HCT116 (cell line): ENCODE measurements at regions not wholly inside any gene's neighbourhood (a gene's known extent, or its start where the extent isn't known, plus 50 kb on each side); places are given as distances from the start of the nearest gene placed in this dataset.

Experiments used
- ATAC-seq: fragments of 200-7000 bp; cut with Tn5 transposase; 2 replicates; pipeline ENCODE4 v1.9.1; 2020; ENCODE audit warnings: mild to moderate bottlenecking, moderate library complexity
- BruUV-seq: library from RNA; stranded (reverse); fragments of 400-500 nt; replicated peaks from 2 replicates; lab custom pipeline; 2021; lab: Mats Ljungman, UMichigan
- CTCF ChIA-PET: fragments of 300-600 bp; sonication (Branson Sonifier 250); formaldehyde crosslinking; loops from one replicate; lab custom pipeline; 2021; ENCODE audit warnings: antibody characterized with exemption; lab: Charles Lee
- POLR2A ChIA-PET: fragments of 300-600, 350-600 bp; sonication (Branson Sonifier 250); formaldehyde crosslinking; loops from one replicate; lab custom pipeline; 2021; ENCODE audit warnings: antibody characterized with exemption; lab: Charles Lee
- RAD21 ChIA-PET, 2 experiments: fragments of 300-600 bp; sonication (Branson Sonifier 250); formaldehyde crosslinking; loops; one replicate each; lab custom pipeline; 2023; ENCODE audit warnings: low total read pairs in 2 of 2; ENCODE audit not compliant: uncharacterized antibody in 2 of 2, unreplicated experiment in 2 of 2, low non-redundant PET in 1 of 2; lab: Charles Lee
- DNase-seq: peaks from one replicate; pipeline ENCODE4 v3.0.0-alpha.2; 2010; ENCODE audit warnings: low read depth, low spot score
- H2AFZ ChIP-seq: fragments of 200-600 bp; shearing (Covaris generic), sonication (generic); 2 replicates; pipeline ENCODE4 v1.6.1; 2017; ENCODE audit warnings: low read depth, mixed run types, mixed read lengths, antibody characterized with exemption, low read length; ENCODE audit not compliant: poor library complexity, severe bottlenecking
- H3K27ac ChIP-seq: 2 replicates; pipeline ENCODE4 v1.5.1; 2012; ENCODE audit warnings: low read depth, low read length
- H3K27me3 ChIP-seq: fragments of 200-600 bp; sonication (generic); 2 replicates; pipeline ENCODE4 v1.6.1; 2016; ENCODE audit warnings: mixed run types, low read length, mixed read lengths; ENCODE audit not compliant: insufficient read depth
- H3K36me3 ChIP-seq, 2 experiments: fragments of 200-500 bp in 1 of 2; fragments of 200-600 bp in 1 of 2; sonication (Bioruptor generic) in 1 of 2; sonication (generic) in 1 of 2; 2 replicates each; pipeline versions ENCODE4 v1.5.1 to v1.6.1; 2014 to 2016; ENCODE audit warnings: low read length in 2 of 2, inconsistent platforms in 1 of 2, mixed read lengths in 1 of 2, mixed run types in 1 of 2; ENCODE audit not compliant: insufficient read depth in 2 of 2, control insufficient read depth in 1 of 2
- H3K4me1 ChIP-seq, 2 experiments: fragments of 200-600 bp in 1 of 2; sonication (generic) in 1 of 2; 2 replicates each; pipeline versions ENCODE4 v1.5.1 to v1.6.1; 2012 to 2017; ENCODE audit warnings: low read length in 2 of 2, inconsistent platforms in 1 of 2, mild to moderate bottlenecking in 1 of 2, mixed read lengths in 1 of 2, mixed run types in 1 of 2, moderate library complexity in 1 of 2; ENCODE audit not compliant: insufficient read depth in 2 of 2, control insufficient read depth in 1 of 2
- H3K4me2 ChIP-seq: fragments of 200-600 bp; sonication (generic); 2 replicates; pipeline ENCODE4 v1.6.1; 2017; ENCODE audit warnings: mixed run types, low read length, mixed read lengths
- H3K4me3 ChIP-seq, 2 experiments: fragments of 200-600 bp in 1 of 2; sonication (generic) in 1 of 2; replicated peaks in 1 of 2; 2 replicates each; pipeline ENCODE4 v1.5.1; 2011 to 2016; ENCODE audit warnings: low read length in 2 of 2, control low read depth in 1 of 2, low read depth in 1 of 2, mild to moderate bottlenecking in 1 of 2, mixed read lengths in 1 of 2, mixed run types in 1 of 2
- H3K79me2 ChIP-seq: fragments of 200-600 bp; sonication (generic); 2 replicates; pipeline ENCODE4 v1.6.1; 2017; ENCODE audit warnings: mild to moderate bottlenecking, mixed run types, low read length, moderate library complexity, mixed read lengths; ENCODE audit not compliant: insufficient read depth
- H3K9ac ChIP-seq: fragments of 200-600 bp; sonication (generic); 2 replicates; pipeline ENCODE4 v1.6.1; 2016; ENCODE audit warnings: low read length, mixed read lengths
- H3K9me2 ChIP-seq: fragments of 200-600 bp; sonication (generic), shearing (Covaris generic); 2 replicates; pipeline ENCODE4 v1.6.1; 2017; ENCODE audit warnings: mixed run types, mild to moderate bottlenecking, moderate library complexity; ENCODE audit not compliant: insufficient read depth
- H3K9me3 ChIP-seq, 2 experiments: fragments of 200-500 bp in 1 of 2; fragments of 200-600 bp in 1 of 2; sonication (Bioruptor generic) in 1 of 2; sonication (generic) in 1 of 2; 2 replicates each; pipeline ENCODE4 v1.6.1; 2014 to 2017; ENCODE audit warnings: low read length in 2 of 2, mixed read lengths in 2 of 2, inconsistent platforms in 1 of 2, low read depth in 1 of 2, mild to moderate bottlenecking in 1 of 2, mixed run types in 1 of 2, moderate library complexity in 1 of 2; ENCODE audit not compliant: control insufficient read depth in 1 of 2, insufficient read depth in 1 of 2
- H4K20me1 ChIP-seq: fragments of 200-600 bp; sonication (generic), shearing (Covaris generic); 2 replicates; pipeline ENCODE4 v1.6.1; 2017; ENCODE audit warnings: mixed run types, mild to moderate bottlenecking, moderate library complexity; ENCODE audit not compliant: insufficient read depth
- CEBPB ChIP-seq: IDR thresholded peaks from 2 replicates; pipeline ENCODE4 v1.6.1; 2012; ENCODE audit warnings: low read depth
- EGR1 ChIP-seq: IDR thresholded peaks from 2 replicates; pipeline ENCODE4 v1.6.1; 2012; ENCODE audit warnings: low read depth
- FOSL1 ChIP-seq: IDR thresholded peaks from 2 replicates; pipeline ENCODE4 v1.6.1; 2012; ENCODE audit warnings: low read depth
- JUND ChIP-seq: IDR thresholded peaks from 2 replicates; pipeline ENCODE4 v1.6.1; 2012
- POLR2A ChIP-seq: IDR thresholded peaks from 2 replicates; pipeline ENCODE4 v1.7.0; 2011; ENCODE audit warnings: borderline replicate concordance; ENCODE audit not compliant: insufficient read depth, insufficient read length; ENCODE audit errors: extremely low read depth
- RAD21 ChIP-seq: IDR thresholded peaks from 2 replicates; pipeline ENCODE4 v1.6.1; 2012; ENCODE audit warnings: low read depth, mild to moderate bottlenecking
- SP1 ChIP-seq: IDR thresholded peaks from 2 replicates; pipeline ENCODE4 v1.6.1; 2012; ENCODE audit warnings: low read depth
- SRF ChIP-seq: IDR thresholded peaks from 2 replicates; pipeline ENCODE4 v1.6.1; 2012; ENCODE audit warnings: low read depth
- TCF7L2 ChIP-seq: IDR thresholded peaks from 2 replicates; pipeline ENCODE4 v1.7.0; 2011; ENCODE audit warnings: borderline replicate concordance, inconsistent platforms; ENCODE audit not compliant: insufficient read depth, insufficient read length; ENCODE audit errors: extremely low read depth
- ZFX ChIP-seq: fragments of 450-650 bp; IDR thresholded peaks from 2 replicates; pipeline ENCODE4 v1.6.1; 2017
- ZNF274 ChIP-seq: fragments of 200-500 bp; sonication (Bioruptor generic); IDR thresholded peaks from 2 replicates; pipeline ENCODE4 v1.6.1; 2014; ENCODE audit warnings: mild to moderate bottlenecking, low read depth, low read length, inconsistent platforms
- intact Hi-C: fragments of 100-400 bp; cut with micrococcal nuclease; formaldehyde crosslinking; loops from 2 replicates; pipeline ENCODE4 v1.10.0; 2022
- TF ChIP-seq, protein P1 (sequence below): IDR thresholded peaks from 2 replicates; pipeline ENCODE4 v1.6.1; 2012; ENCODE audit warnings: low read depth

DNA sequence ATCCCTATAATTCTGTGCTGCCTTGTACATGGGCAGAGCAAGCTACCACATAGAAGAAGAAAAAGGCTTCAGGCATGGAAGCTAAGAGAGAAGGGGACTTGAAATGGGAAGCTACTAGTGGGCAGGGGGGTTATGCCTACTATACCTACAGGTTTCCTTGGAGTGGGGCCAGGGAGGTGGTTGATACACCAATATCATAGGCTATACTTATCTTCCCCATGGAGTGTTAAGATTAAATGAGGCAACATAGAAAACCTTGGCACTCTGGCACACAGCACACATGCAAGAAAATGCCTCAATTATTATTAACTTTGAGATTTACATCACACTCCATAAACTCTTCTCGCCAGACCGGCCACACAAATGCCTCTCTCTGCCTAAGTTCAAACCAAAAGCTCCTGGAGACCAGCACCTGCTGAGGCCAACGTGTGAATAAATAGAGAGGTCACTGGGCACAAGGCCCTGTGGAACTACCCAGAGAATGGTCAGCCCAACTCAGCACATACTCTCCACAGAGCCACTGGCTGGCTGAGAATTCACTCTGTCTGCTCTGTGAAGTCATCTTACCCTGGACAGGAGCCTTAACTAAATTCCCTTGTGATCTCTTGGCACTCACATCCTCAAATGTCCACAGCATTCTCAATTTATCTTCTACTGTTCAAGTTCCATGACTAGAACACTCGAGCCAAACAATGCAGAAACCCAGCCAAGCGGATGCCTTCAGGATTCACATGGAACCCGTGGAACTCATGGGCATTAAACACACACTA lies 498.7 kb downstream of the BCL11A start:
- POLR2A ChIA-PET, result no interaction called here
- no peak overlapping the region for H3K4me3 ChIP-seq
- DNase-seq, result no peak

More for the DNA sequence above, 498.7 kb downstream of the BCL11A start:
- H3K9ac ChIP-seq, result no peak overlapping the region
- H4K20me1 ChIP-seq, result no peaks in the 10 kb centered on the region
- intact Hi-C loops, result no loop called here
- no peaks in the 10 kb centered on the region for H3K36me3 ChIP-seq
- ChIA-PET CTCF (no interaction called here), RAD21 (no interaction called here)
- H2AFZ ChIP-seq, result no peak overlapping the region
- no peaks in the 10 kb centered on the region for H3K27me3 ChIP-seq
- no peaks in the 10 kb centered on the region for H3K9me2 ChIP-seq
- no peak overlapping the region for H3K27ac ChIP-seq
- no TSS peak for BruUV-seq
- ATAC-seq, result no peak
- H3K4me2 ChIP-seq, result no peak overlapping the region
- no peak for TF ChIP-seq SRF
- no peak for TF ChIP-seq RAD21
- no peak for TF ChIP-seq ZNF274
- no peak for TF ChIP-seq FOSL1
- TF ChIP-seq JUND, result no peak
- no peak for TF ChIP-seq ZFX
- TF ChIP-seq TCF7L2, result no peak
- no peak for TF ChIP-seq EGR1
- TF ChIP-seq, protein P1, sequence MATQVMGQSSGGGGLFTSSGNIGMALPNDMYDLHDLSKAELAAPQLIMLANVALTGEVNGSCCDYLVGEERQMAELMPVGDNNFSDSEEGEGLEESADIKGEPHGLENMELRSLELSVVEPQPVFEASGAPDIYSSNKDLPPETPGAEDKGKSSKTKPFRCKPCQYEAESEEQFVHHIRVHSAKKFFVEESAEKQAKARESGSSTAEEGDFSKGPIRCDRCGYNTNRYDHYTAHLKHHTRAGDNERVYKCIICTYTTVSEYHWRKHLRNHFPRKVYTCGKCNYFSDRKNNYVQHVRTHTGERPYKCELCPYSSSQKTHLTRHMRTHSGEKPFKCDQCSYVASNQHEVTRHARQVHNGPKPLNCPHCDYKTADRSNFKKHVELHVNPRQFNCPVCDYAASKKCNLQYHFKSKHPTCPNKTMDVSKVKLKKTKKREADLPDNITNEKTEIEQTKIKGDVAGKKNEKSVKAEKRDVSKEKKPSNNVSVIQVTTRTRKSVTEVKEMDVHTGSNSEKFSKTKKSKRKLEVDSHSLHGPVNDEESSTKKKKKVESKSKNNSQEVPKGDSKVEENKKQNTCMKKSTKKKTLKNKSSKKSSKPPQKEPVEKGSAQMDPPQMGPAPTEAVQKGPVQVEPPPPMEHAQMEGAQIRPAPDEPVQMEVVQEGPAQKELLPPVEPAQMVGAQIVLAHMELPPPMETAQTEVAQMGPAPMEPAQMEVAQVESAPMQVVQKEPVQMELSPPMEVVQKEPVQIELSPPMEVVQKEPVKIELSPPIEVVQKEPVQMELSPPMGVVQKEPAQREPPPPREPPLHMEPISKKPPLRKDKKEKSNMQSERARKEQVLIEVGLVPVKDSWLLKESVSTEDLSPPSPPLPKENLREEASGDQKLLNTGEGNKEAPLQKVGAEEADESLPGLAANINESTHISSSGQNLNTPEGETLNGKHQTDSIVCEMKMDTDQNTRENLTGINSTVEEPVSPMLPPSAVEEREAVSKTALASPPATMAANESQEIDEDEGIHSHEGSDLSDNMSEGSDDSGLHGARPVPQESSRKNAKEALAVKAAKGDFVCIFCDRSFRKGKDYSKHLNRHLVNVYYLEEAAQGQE, result no peak
- TF ChIP-seq CEBPB, result no peak
- no peak for TF ChIP-seq POLR2A
- no peak for TF ChIP-seq SP1
- H3K79me2 ChIP-seq, result no peaks in the 10 kb centered on the region
- no peaks in the 10 kb centered on the region for H3K9me3 ChIP-seq
- H3K4me1 ChIP-seq, result no peaks in the 10 kb centered on the region
